Smooth muscle cell (in vitro differentiated cells): ENCODE measurements at regions not wholly inside any gene's neighbourhood (a gene's known extent, or its start where the extent isn't known, plus 50 kb on each side); places are given as distances from the start of the nearest gene placed in this dataset.

Experiments
- DNase-seq: peaks from one replicate; lab custom pipeline; 2025; ENCODE audit not compliant: unreplicated experiment; lab: John Stamatoyannopoulos, UW
- H2AFZ ChIP-seq: fragments of 200-600 bp; sonication (generic); 2 replicates; pipeline ENCODE4 v1.6.0; 2016; ENCODE audit warnings: antibody characterized with exemption, low read depth, mild to moderate bottlenecking
- H3F3A ChIP-seq: fragments of 200-600 bp; sonication (generic); 2 replicates; pipeline ENCODE4 v1.6.0; 2017; ENCODE audit warnings: antibody characterized with exemption, low read depth
- H3K27ac ChIP-seq: fragments of 200-600 bp; sonication (generic); 2 replicates; pipeline ENCODE4 v1.5.1; 2016; ENCODE audit warnings: low read depth, mild to moderate bottlenecking
- H3K27me3 ChIP-seq: fragments of 200-600 bp; sonication (generic); 2 replicates; pipeline ENCODE4 v1.6.1; 2016; ENCODE audit warnings: low read depth, mild to moderate bottlenecking
- H3K36me3 ChIP-seq: fragments of 200-600 bp; sonication (generic); 2 replicates; pipeline ENCODE4 v1.5.1; 2016; ENCODE audit warnings: low read depth
- H3K4me1 ChIP-seq: fragments of 200-600 bp; sonication (generic); 2 replicates; pipeline ENCODE4 v1.5.1; 2016; ENCODE audit warnings: low read depth
- H3K4me2 ChIP-seq: fragments of 200-600 bp; sonication (generic); 2 replicates; pipeline ENCODE4 v1.6.0; 2016; ENCODE audit warnings: mild to moderate bottlenecking
- H3K4me3 ChIP-seq: fragments of 200-600 bp; sonication (generic); 2 replicates; pipeline ENCODE4 v1.5.1; 2016; ENCODE audit warnings: mild to moderate bottlenecking
- H3K79me2 ChIP-seq: fragments of 200-600 bp; sonication (generic); 2 replicates; pipeline ENCODE4 v1.6.0; 2016; ENCODE audit warnings: low read depth, mild to moderate bottlenecking
- H3K9ac ChIP-seq: fragments of 200-600 bp; sonication (generic); 2 replicates; pipeline ENCODE4 v1.6.0; 2016; ENCODE audit warnings: low read depth
- H3K9me3 ChIP-seq: fragments of 200-600 bp; sonication (generic); replicated peaks from 2 replicates; pipeline ENCODE4 v1.5.1; 2016; ENCODE audit warnings: low read depth
- H4K20me1 ChIP-seq: fragments of 200-600 bp; sonication (generic); 2 replicates; pipeline ENCODE4 v1.6.0; 2016; ENCODE audit warnings: low read depth
- WGBS: methylation state at CpG from one replicate; pipeline ENCODE4 v1.1.7; 2016; ENCODE audit warnings: low lambda C conversion rate; 5-methylcytosine and 5-hydroxymethylcytosine counted together
- TF ChIP-seq, protein P1 (sequence below): fragments of 200-600 bp; sonication (generic); IDR thresholded peaks from 2 replicates; pipeline ENCODE4 v1.5.1; 2017; ENCODE audit warnings: borderline replicate concordance, mild to moderate bottlenecking, antibody characterized with exemption; ENCODE audit not compliant: insufficient read depth, poor library complexity, severe bottlenecking

DNA sequence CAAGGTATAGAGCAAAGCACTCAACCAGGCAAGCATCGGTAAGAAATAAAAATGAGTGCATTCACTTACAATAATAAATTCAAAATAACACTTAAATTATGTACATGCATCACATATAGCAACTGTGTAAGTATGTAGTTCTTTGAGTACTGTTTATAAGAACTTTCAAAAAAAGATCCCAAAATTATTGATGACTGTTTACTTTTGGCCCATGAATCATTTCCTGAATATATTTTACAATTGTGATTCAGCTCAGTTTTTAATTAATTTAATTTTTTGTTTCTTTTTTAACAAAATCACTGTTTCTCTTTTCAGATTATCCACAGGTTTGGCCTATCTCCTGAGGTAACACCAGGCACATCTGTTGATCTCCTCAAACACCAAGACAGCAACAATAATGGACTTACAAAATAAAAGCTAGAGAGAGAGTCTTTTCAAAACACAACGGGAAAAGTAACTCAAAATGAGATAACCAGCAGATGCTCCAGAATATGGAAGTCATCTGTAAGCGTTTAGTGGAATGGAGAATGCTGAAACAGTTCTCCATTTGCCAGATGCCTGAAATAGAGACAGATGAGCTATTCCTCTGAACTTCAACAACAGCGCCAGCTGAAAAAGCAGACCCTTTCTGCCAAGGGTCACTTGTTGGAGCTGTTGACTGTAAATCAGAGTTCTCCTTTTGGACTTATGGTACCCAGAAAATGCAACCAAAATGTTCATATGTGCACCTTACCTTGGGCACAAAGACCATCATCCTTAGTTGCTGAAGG is 348.6 kb upstream of the RGMB start:
- Histone ChIP-seq H3K4me1 (no peaks in the 10 kb centered on the region), H3K4me2 (no peak overlapping the region), H3F3A (no peaks in the 10 kb centered on the region), H2AFZ (no peak overlapping the region), H3K4me3 (no peak overlapping the region), H4K20me1 (no peaks in the 10 kb centered on the region), H3K27me3 (no peaks in the 10 kb centered on the region), H3K27ac (no peak overlapping the region), H3K36me3 (no peaks in the 10 kb centered on the region), H3K79me2 (no peaks in the 10 kb centered on the region), H3K9me3 (no peaks in the 10 kb centered on the region), H3K9ac (no peak overlapping the region)
- TF ChIP-seq, protein P1, sequence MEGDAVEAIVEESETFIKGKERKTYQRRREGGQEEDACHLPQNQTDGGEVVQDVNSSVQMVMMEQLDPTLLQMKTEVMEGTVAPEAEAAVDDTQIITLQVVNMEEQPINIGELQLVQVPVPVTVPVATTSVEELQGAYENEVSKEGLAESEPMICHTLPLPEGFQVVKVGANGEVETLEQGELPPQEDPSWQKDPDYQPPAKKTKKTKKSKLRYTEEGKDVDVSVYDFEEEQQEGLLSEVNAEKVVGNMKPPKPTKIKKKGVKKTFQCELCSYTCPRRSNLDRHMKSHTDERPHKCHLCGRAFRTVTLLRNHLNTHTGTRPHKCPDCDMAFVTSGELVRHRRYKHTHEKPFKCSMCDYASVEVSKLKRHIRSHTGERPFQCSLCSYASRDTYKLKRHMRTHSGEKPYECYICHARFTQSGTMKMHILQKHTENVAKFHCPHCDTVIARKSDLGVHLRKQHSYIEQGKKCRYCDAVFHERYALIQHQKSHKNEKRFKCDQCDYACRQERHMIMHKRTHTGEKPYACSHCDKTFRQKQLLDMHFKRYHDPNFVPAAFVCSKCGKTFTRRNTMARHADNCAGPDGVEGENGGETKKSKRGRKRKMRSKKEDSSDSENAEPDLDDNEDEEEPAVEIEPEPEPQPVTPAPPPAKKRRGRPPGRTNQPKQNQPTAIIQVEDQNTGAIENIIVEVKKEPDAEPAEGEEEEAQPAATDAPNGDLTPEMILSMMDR: no peak
- WGBS: 85% methylated on average over 4 of the region's 4 CpGs
- DNase-seq: no peak

DNA sequence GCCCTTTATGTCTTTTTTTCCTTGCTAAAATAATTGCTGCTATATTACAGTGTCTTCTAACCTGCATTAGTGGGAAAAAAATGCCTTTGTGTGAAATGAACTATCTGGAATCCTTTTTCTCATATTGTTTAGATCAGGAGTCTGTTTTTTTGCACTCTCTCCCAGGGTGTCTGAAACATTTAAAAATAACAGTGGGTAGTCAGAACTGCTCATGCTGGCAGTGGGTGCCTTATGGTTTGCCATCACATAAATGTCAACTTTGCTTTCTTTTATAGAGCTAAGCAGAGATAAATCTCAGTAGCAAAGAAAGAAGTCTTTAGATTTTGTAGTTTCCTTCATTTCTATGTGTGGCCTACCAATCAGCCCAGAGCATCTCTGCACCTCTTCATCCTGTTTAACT is 347.8 kb upstream of the RGMB start:
- H3F3A ChIP-seq: no peaks in the 10 kb centered on the region
- no peaks in the 10 kb centered on the region for H3K9me3 ChIP-seq
- H3K9ac ChIP-seq: no peak overlapping the region
- TF ChIP-seq, protein P1: no peak
- no peak overlapping the region for H3K4me2 ChIP-seq
- DNase-seq: no peak
- H3K27me3 ChIP-seq: no peaks in the 10 kb centered on the region
- H3K27ac ChIP-seq: no peak overlapping the region
- H3K79me2 ChIP-seq: no peaks in the 10 kb centered on the region
- H4K20me1 ChIP-seq: no peaks in the 10 kb centered on the region
- no peak overlapping the region for H3K4me3 ChIP-seq
- H3K36me3 ChIP-seq: no peaks in the 10 kb centered on the region
- no peak overlapping the region for H2AFZ ChIP-seq
- no peaks in the 10 kb centered on the region for H3K4me1 ChIP-seq

DNA sequence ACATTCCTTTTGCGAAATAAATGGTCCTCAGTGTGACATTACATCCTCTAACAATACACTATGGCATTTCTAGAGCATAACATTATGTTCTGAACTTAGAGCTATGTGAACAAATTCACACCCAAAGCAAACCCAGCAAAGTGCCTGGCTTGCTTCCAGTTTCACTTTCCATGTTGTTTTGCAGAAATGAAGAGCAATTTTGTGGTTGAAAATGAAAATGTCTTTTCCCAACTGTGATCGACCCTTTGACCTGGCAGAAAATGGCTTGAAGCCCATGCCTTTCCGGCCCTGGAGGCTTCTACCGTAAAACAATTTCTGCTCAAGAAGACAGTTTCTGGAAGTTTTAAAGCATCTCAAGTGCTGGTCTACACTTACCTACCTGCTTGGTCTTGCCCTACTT is 344.7 kb upstream of the RGMB start:
- no peak overlapping the region for H3K4me3 ChIP-seq
- WGBS: 74% methylated on average over 4 of the region's 4 CpGs
- H3K27ac ChIP-seq: no peak overlapping the region
- TF ChIP-seq, protein P1: no peak
- H2AFZ ChIP-seq: no peak overlapping the region
- H3K4me2 ChIP-seq: no peak overlapping the region
- no peaks in the 10 kb centered on the region for H3K79me2 ChIP-seq
- H3K4me1 ChIP-seq: peaks cover 7% of the 10 kb centered on the region
- no peaks in the 10 kb centered on the region for H3K9me3 ChIP-seq
- no peaks in the 10 kb centered on the region for H3K27me3 ChIP-seq
- H3F3A ChIP-seq: no peaks in the 10 kb centered on the region
- no peak overlapping the region for H3K9ac ChIP-seq
- DNase-seq: no peak
- no peaks in the 10 kb centered on the region for H3K36me3 ChIP-seq
- no peaks in the 10 kb centered on the region for H4K20me1 ChIP-seq

DNA sequence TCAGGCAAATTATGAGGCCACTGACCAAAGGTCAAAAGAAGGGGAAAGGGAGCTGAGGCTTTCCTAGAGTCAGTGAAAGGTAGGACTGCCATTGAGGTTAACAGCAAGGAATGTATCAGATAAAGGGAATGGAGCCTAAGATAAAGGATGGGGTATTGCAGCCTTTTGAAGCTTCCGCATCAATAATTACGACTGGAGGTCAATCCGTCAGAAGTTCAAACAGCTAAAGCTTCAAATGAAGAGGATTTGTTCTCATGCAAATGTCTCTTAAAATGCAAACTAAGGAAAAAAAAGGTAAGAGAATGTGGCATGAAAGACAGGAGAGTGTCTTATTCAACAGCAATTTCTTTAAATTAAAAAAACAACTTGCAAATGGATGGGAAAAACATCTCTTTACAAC is 341.1 kb upstream of the RGMB start:
- Histone ChIP-seq H3K4me3 (no peak overlapping the region), H3K4me2 (no peak overlapping the region), H3K9ac (no peak overlapping the region), H3K27me3 (no peaks in the 10 kb centered on the region), H2AFZ (no peak overlapping the region), H4K20me1 (no peaks in the 10 kb centered on the region), H3K9me3 (no peaks in the 10 kb centered on the region), H3K4me1 (peaks cover 7% of the 10 kb centered on the region), H3K79me2 (no peaks in the 10 kb centered on the region), H3F3A (no peaks in the 10 kb centered on the region), H3K27ac (no peak overlapping the region), H3K36me3 (no peaks in the 10 kb centered on the region)
- TF ChIP-seq, protein P1: no peak
- DNase-seq: no peak
- WGBS: 37% methylated on average over 3 of the region's 3 CpGs
